ENCODE measurements at regions not wholly inside any gene's neighbourhood (a gene's known extent, or its start where the extent isn't known, plus 50 kb on each side); places are given as distances from the start of the nearest gene placed in this dataset.

DNA sequence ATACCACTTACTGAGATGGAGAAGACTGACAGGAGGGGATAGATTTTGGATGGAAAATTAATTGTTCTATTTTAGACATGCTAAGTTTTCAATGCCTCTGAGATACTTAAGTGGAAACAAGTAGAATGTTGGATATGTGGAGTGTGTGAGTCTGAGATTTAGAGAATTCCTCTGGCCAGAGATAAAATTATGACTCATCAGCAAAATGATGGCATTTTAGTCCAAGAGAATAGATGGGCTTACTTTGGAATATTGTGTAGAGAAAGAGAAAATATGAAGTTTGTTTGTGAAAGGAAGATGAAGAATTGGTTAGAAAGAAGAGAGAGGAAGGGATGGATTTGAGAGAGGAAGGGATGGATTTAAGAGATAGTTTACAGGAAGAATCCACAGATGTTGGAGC, 108.6 kb upstream of the PPP1R2C start:
- TF ChIP-seq, protein P1, sequence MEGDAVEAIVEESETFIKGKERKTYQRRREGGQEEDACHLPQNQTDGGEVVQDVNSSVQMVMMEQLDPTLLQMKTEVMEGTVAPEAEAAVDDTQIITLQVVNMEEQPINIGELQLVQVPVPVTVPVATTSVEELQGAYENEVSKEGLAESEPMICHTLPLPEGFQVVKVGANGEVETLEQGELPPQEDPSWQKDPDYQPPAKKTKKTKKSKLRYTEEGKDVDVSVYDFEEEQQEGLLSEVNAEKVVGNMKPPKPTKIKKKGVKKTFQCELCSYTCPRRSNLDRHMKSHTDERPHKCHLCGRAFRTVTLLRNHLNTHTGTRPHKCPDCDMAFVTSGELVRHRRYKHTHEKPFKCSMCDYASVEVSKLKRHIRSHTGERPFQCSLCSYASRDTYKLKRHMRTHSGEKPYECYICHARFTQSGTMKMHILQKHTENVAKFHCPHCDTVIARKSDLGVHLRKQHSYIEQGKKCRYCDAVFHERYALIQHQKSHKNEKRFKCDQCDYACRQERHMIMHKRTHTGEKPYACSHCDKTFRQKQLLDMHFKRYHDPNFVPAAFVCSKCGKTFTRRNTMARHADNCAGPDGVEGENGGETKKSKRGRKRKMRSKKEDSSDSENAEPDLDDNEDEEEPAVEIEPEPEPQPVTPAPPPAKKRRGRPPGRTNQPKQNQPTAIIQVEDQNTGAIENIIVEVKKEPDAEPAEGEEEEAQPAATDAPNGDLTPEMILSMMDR (optimal IDR thresholded peaks at IDR 0.05 in 1 of 3, IDR thresholded peaks at IDR 0.05 in 1 of 3, conservative IDR thresholded peaks at IDR 0.05 in 1 of 3; ENCODE audit: extremely low read depth in 1 of 3, insufficient read depth in 2 of 3, low read length in 3 of 3), result no peak
- TF ChIP-seq EZH2 (IDR thresholded peaks at IDR 0.05; ENCODE audit: low read length), result no peak
